ENCODE measurements at regions not wholly inside any gene's neighbourhood (a gene's known extent, or its start where the extent isn't known, plus 50 kb on each side); places are given as distances from the start of the nearest gene placed in this dataset.

GRCh38 chr9:103681435-103681834 is 412.7 kb upstream of the SMC2 start:
- DNase-seq (ENCODE audit: low read depth, low spot score), result no peak
- no peak for FAIRE-seq
- no peaks in the 10 kb centered on the region for H3K27me3 ChIP-seq (ENCODE audit: control insufficient read depth in 2 of 2, insufficient read depth in 2 of 2, low read length in 2 of 2)
- H3K4me2 ChIP-seq (ENCODE audit: insufficient read depth, low read length), result no peak overlapping the region
- no peaks in the 10 kb centered on the region for H4K20me1 ChIP-seq (replicated peaks; ENCODE audit: control insufficient read depth, extremely low read depth, insufficient read depth, low read length)
- ChIA-PET POLR2A (no interaction called here), CTCF (interaction anchor here (0.7 kb wide), 1 partner anchor 11 kb away, joined by 3 read pairs; no protein-coding TSS in a partner anchor)
- BruUV-seq (replicated peaks), result no TSS peak
- H3K9me1 ChIP-seq (replicated peaks; ENCODE audit: control insufficient read depth, extremely low read depth, insufficient read depth, low read length), result no peaks in the 10 kb centered on the region
- H2AFZ ChIP-seq (ENCODE audit: low read depth, low read length), result no peak overlapping the region
- peaks cover 2% of the 10 kb centered on the region for H3K9me3 ChIP-seq (replicated peaks; ENCODE audit: control insufficient read depth, insufficient read depth, low read length)
- H3K79me2 ChIP-seq (ENCODE audit: control insufficient read depth, insufficient read depth, low read length), result no peaks in the 10 kb centered on the region
- intact Hi-C loops (cut with micrococcal nuclease) (no loop called here), dilution Hi-C loops (cut with MboI; ENCODE audit: extremely low pct_ligation_motif_present, low sequenced_read_pairs) (no loop called here)
- H3K27ac ChIP-seq (ENCODE audit: insufficient read depth, low read depth, low read length), result no peak overlapping the region
- H3K9ac ChIP-seq (replicated peaks; ENCODE audit: extremely low read depth, insufficient read depth, low read length), result no peak overlapping the region
- TF ChIP-seq FOS (IDR thresholded peaks at IDR 0.05; ENCODE audit: borderline replicate concordance, insufficient read depth, low read length), result no peak
- no peak for TF ChIP-seq EZH2 (IDR thresholded peaks at IDR 0.05; ENCODE audit: borderline replicate concordance, low read depth, low read length, severe bottlenecking)
- no peak for TF ChIP-seq MAX (IDR thresholded peaks at IDR 0.05; ENCODE audit: insufficient read depth, insufficient read length)
- no peak for TF ChIP-seq GATA2 (IDR thresholded peaks at IDR 0.05; ENCODE audit: insufficient read depth, insufficient read length, low read depth, low read length)
- no peak overlapping the region for H3K4me3 ChIP-seq (replicated peaks in 1 of 3; ENCODE audit: insufficient read depth in 1 of 3, low read depth in 1 of 3, low read length in 3 of 3)
- no peaks in the 10 kb centered on the region for H3K36me3 ChIP-seq (ENCODE audit: control insufficient read depth in 2 of 2, extremely low read depth in 1 of 2, insufficient read depth in 2 of 2, low read length in 2 of 2)
- H3K4me1 ChIP-seq (ENCODE audit: control insufficient read depth, extremely low read depth, insufficient read depth, low read length), result no peaks in the 10 kb centered on the region

- Histone ChIP-seq H3K79me2 (ENCODE audit: control insufficient read depth, insufficient read depth, low read length) (no peaks in the 10 kb centered on the region), H3K27ac (ENCODE audit: insufficient read depth, low read depth, low read length) (no peak overlapping the region), H3K36me3 (ENCODE audit: control insufficient read depth in 2 of 2, extremely low read depth in 1 of 2, insufficient read depth in 2 of 2, low read length in 2 of 2) (no peaks in the 10 kb centered on the region), H3K9ac (replicated peaks; ENCODE audit: extremely low read depth, insufficient read depth, low read length) (no peak overlapping the region), H3K4me1 (ENCODE audit: control insufficient read depth, extremely low read depth, insufficient read depth, low read length) (no peaks in the 10 kb centered on the region), H2AFZ (ENCODE audit: low read depth, low read length) (no peak overlapping the region), H3K4me3 (replicated peaks in 1 of 3; ENCODE audit: insufficient read depth in 1 of 3, low read depth in 1 of 3, low read length in 3 of 3) (no peak overlapping the region), H3K9me3 (replicated peaks; ENCODE audit: control insufficient read depth, insufficient read depth, low read length) (peaks cover 4% of the 10 kb centered on the region), H3K4me2 (ENCODE audit: insufficient read depth, low read length) (no peak overlapping the region), H3K9me1 (replicated peaks; ENCODE audit: control insufficient read depth, extremely low read depth, insufficient read depth, low read length) (no peaks in the 10 kb centered on the region), H3K27me3 (ENCODE audit: control insufficient read depth in 2 of 2, insufficient read depth in 2 of 2, low read length in 2 of 2) (no peaks in the 10 kb centered on the region), H4K20me1 (replicated peaks; ENCODE audit: control insufficient read depth, extremely low read depth, insufficient read depth, low read length) (no peaks in the 10 kb centered on the region)
- TF ChIP-seq FOS (IDR thresholded peaks at IDR 0.05; ENCODE audit: borderline replicate concordance, insufficient read depth, low read length), result no peak
- no peak for TF ChIP-seq JUN (IDR thresholded peaks at IDR 0.05; ENCODE audit: borderline replicate concordance, insufficient read depth, insufficient read length, low read depth)
- no peak for TF ChIP-seq GATA2 (IDR thresholded peaks at IDR 0.05; ENCODE audit: insufficient read depth, insufficient read length, low read depth, low read length)
- TF ChIP-seq MYC (IDR thresholded peaks at IDR 0.05; ENCODE audit: low read depth, low read length), result no peak
- TF ChIP-seq CTCF (IDR thresholded peaks at IDR 0.05; ENCODE audit: extremely low read depth in 1 of 2, insufficient read depth in 1 of 2, low read depth in 1 of 2, low read length in 2 of 2), result no peak
- TF ChIP-seq MAX (IDR thresholded peaks at IDR 0.05; ENCODE audit: insufficient read depth, insufficient read length), result no peak
- no peak for TF ChIP-seq EZH2 (IDR thresholded peaks at IDR 0.05; ENCODE audit: borderline replicate concordance, low read depth, low read length, severe bottlenecking)
- no peak for TF ChIP-seq POLR2A (IDR thresholded peaks at IDR 0.05; ENCODE audit: low read depth, low read length)
- ChIA-PET POLR2A (no interaction called here), CTCF (no interaction called here)
- intact Hi-C loops (cut with micrococcal nuclease) (no loop called here), dilution Hi-C loops (cut with MboI; ENCODE audit: extremely low pct_ligation_motif_present, low sequenced_read_pairs) (no loop called here)
- BruUV-seq (replicated peaks), result no TSS peak
- FAIRE-seq (no peak), DNase-seq (ENCODE audit: low read depth, low spot score) (no peak)
Measured at GRCh38 chr9:103700195-103700962, 393.7 kb upstream of the SMC2 start.
